ENCODE measurements at regions not wholly inside any gene's neighbourhood (a gene's known extent, or its start where the extent isn't known, plus 50 kb on each side); places are given as distances from the start of the nearest gene placed in this dataset.

GRCh38 chr16:35255816-35256215 is 1796.4 kb downstream of the TP53TG3F start:
- no peak for TF ChIP-seq ZNF274 (IDR thresholded peaks at IDR 0.05; ENCODE audit: low read depth, low read length)
- no peak for TF ChIP-seq SUZ12 (IDR thresholded peaks at IDR 0.05; ENCODE audit: extremely low read depth, insufficient read depth, insufficient read length)

Data from NT2/D1 (cell line).